Cardiac muscle cell (in vitro differentiated cells and primary cell): ENCODE measurements at regions not wholly inside any gene's neighbourhood (a gene's known extent, or its start where the extent isn't known, plus 50 kb on each side); places are given as distances from the start of the nearest gene placed in this dataset.

Source experiments
- DNase-seq, 2 donors: peaks; one replicate each; pipeline versions ENCODE4 v3.0.0 to v3.0.0-alpha.2; 2010 to 2017; ENCODE audit warnings: low read depth in 1 of 2, low spot score in 1 of 2
- H3K27ac ChIP-seq: fragments of 200-600 bp; sonication (generic); 2 replicates; pipeline ENCODE4 v1.5.1; 2016
- H3K27me3 ChIP-seq: fragments of 200-600 bp; sonication (generic); 2 replicates; pipeline ENCODE4 v1.6.0; 2016; ENCODE audit warnings: control low read depth
- H3K36me3 ChIP-seq: fragments of 200-600 bp; sonication (generic); 2 replicates; pipeline ENCODE4 v1.5.1; 2016; ENCODE audit warnings: control low read depth
- H3K4me1 ChIP-seq: fragments of 200-600 bp; sonication (generic); 2 replicates; pipeline ENCODE4 v1.8.1; 2017; ENCODE audit warnings: low read depth, mild to moderate bottlenecking, mixed run types
- H3K4me3 ChIP-seq: fragments of 200-600 bp; sonication (generic); 2 replicates; pipeline ENCODE4 v1.5.1; 2016; ENCODE audit warnings: mild to moderate bottlenecking
- H3K9me3 ChIP-seq: fragments of 200-600 bp; sonication (generic); 2 replicates; pipeline ENCODE4 v1.5.1; 2017; ENCODE audit warnings: low read depth, mild to moderate bottlenecking, control low read depth
- CTCF ChIP-seq: IDR thresholded peaks from 2 replicates; pipeline ENCODE4 v1.5.1; 2012; ENCODE audit warnings: low read depth, mild to moderate bottlenecking, low read length

- Histone ChIP-seq H3K36me3 (no peaks in the 10 kb centered on the region), H3K4me1 (no peaks in the 10 kb centered on the region), H3K27me3 (no peaks in the 10 kb centered on the region), H3K27ac (no peak overlapping the region), H3K4me3 (no peak overlapping the region), H3K9me3 (no peaks in the 10 kb centered on the region)
- TF ChIP-seq CTCF, result no peak
- DNase-seq, result no peak
Observed at GRCh38 chr2:150690261-150690660, 202.8 kb upstream of the RND3 start.

- H3K9me3 ChIP-seq, result no peaks in the 10 kb centered on the region
- H3K36me3 ChIP-seq, result no peaks in the 10 kb centered on the region
- no peaks in the 10 kb centered on the region for H3K27me3 ChIP-seq
- H3K4me3 ChIP-seq, result no peak overlapping the region
- TF ChIP-seq CTCF, result no peak
- no peaks in the 10 kb centered on the region for H3K4me1 ChIP-seq
- peak in 1 of 2 donors; percentile 74 for DNase-seq
- H3K27ac ChIP-seq, result no peak overlapping the region
Observed at GRCh38 chr2:150689590-150689989, 202.1 kb upstream of the RND3 start.

- Histone ChIP-seq H3K27me3 (no peaks in the 10 kb centered on the region), H3K4me1 (no peaks in the 10 kb centered on the region), H3K36me3 (no peaks in the 10 kb centered on the region), H3K4me3 (no peak overlapping the region), H3K27ac (no peak overlapping the region), H3K9me3 (no peaks in the 10 kb centered on the region)
- no peak for TF ChIP-seq CTCF
- DNase-seq, result peak in 1 of 2 donors; percentile 59
Observed at GRCh38 chr2:150688016-150688415, 200.5 kb upstream of the RND3 start.

GRCh38 chr2:150686391-150686790 lies 198.9 kb upstream of the RND3 start:
- H3K27ac ChIP-seq, result no peak overlapping the region
- H3K9me3 ChIP-seq, result no peaks in the 10 kb centered on the region
- no peaks in the 10 kb centered on the region for H3K27me3 ChIP-seq
- H3K4me3 ChIP-seq, result no peak overlapping the region
- TF ChIP-seq CTCF, result no peak
- H3K36me3 ChIP-seq, result no peaks in the 10 kb centered on the region
- no peak for DNase-seq
- no peaks in the 10 kb centered on the region for H3K4me1 ChIP-seq

GRCh38 chr2:150681120-150681804 lies 193.8 kb upstream of the RND3 start:
- TF ChIP-seq CTCF, result no peak
- peak in 1 of 2 donors; percentile 89 for DNase-seq
- Histone ChIP-seq H3K27ac (no peak overlapping the region), H3K27me3 (no peaks in the 10 kb centered on the region), H3K36me3 (no peaks in the 10 kb centered on the region), H3K4me1 (no peaks in the 10 kb centered on the region), H3K4me3 (no peak overlapping the region), H3K9me3 (no peaks in the 10 kb centered on the region)
